ENCODE measurements at regions not wholly inside any gene's neighbourhood (a gene's known extent, or its start where the extent isn't known, plus 50 kb on each side); places are given as distances from the start of the nearest gene placed in this dataset.
A peak's percentile ranks its signal among the peaks of the same experiment; 100 is the strongest.

- Histone ChIP-seq H2BK12ac (ENCODE audit: insufficient read length, low read depth, low read length) (no peak overlapping the region), H3K27ac (ENCODE audit: insufficient read length, low read depth, low read length) (no peak overlapping the region), H3K79me1 (ENCODE audit: insufficient read depth, low read depth, low read length, poor library complexity, severe bottlenecking) (no peaks in the 10 kb centered on the region), H3T11ph (ENCODE audit: low read length) (no peak overlapping the region), H3K4ac (ENCODE audit: low read depth, low read length) (no peak overlapping the region), H2BK5ac (ENCODE audit: insufficient read length, low read length) (no peak overlapping the region), H2AK5ac (ENCODE audit: insufficient read length, low read length) (no peak overlapping the region), H2BK15ac (ENCODE audit: low read depth, low read length) (no peak overlapping the region), H2BK20ac (ENCODE audit: low read depth, low read length, poor library complexity, severe bottlenecking) (no peak overlapping the region), H4K20me1 (ENCODE audit: control insufficient read depth, insufficient read depth, insufficient read length) (no peaks in the 10 kb centered on the region), H3K9ac (ENCODE audit: extremely low read depth, insufficient read length, low read length) (no peak overlapping the region), H3K14ac (ENCODE audit: insufficient read depth, low read length) (no peak overlapping the region), H3K56ac (ENCODE audit: insufficient read length, low read depth, low read length) (no peak overlapping the region), H2AFZ (ENCODE audit: low read length) (no peak overlapping the region), H4K5ac (ENCODE audit: insufficient read length, low read depth, low read length) (no peak overlapping the region), H3K4me2 (ENCODE audit: insufficient read depth, insufficient read length, low read length) (no peak overlapping the region), H3K9me3 (ENCODE audit: control insufficient read depth, low read depth, low read length) (no peaks in the 10 kb centered on the region), H2BK120ac (ENCODE audit: low read depth, low read length, poor library complexity, severe bottlenecking) (no peak overlapping the region), H4K91ac (ENCODE audit: insufficient read length, low read depth, low read length) (no peak overlapping the region), H4K8ac (replicated peaks; ENCODE audit: insufficient read length, low read depth, low read length) (no peak overlapping the region), H3K79me2 (ENCODE audit: insufficient read depth, low read length) (no peaks in the 10 kb centered on the region), H3K18ac (ENCODE audit: insufficient read length, low read depth, low read length) (no peak overlapping the region), H3K27me3 (ENCODE audit: insufficient read depth, low read length) (no peaks in the 10 kb centered on the region), H3K4me1 (ENCODE audit: insufficient read depth, low read length) (no peaks in the 10 kb centered on the region), H3K23ac (ENCODE audit: insufficient read length, low read depth, low read length) (no peak overlapping the region), H3K23me2 (ENCODE audit: insufficient read length, low read depth, low read length, poor library complexity, severe bottlenecking) (no peaks in the 10 kb centered on the region)
- no CpG with 5 or more reads among the region's 1 CpG for WGBS (ENCODE audit: extremely low coverage, insufficient read length, low lambda C conversion rate)
- Mint-ChIP-seq H3K27ac (no peak overlapping the region), H3K36me3 (ENCODE audit: insufficient read depth in 1 of 3, low read depth in 3 of 3) (peaks cover 2 to 12% (median 3%) of the 10 kb centered on the region in 3 experiments; a peak in 4 of 7 replicates), H3K4me3 (no peak overlapping the region), H3K9me3 (peaks cover 19 to 24% of the 10 kb centered on the region in 2 experiments), H3K27me3 (ENCODE audit: low read depth) (no peaks in the 10 kb centered on the region; the same call in 1 of the 2 replicates), H3K4me1 (no peaks in the 10 kb centered on the region; a peak in 1 of 4 replicates)
- no peak for DNase-seq
- peak; percentile 32; the same call in 1 of the 3 replicates for TF ChIP-seq CTCF (conservative IDR thresholded peaks at IDR 0.05)
Observed at GRCh38 chr6:56310241-56310640, 62.9 kb upstream of the COL21A1 start.
